Skin epidermis (tissue), 12 donors: ENCODE measurements at regions not wholly inside any gene's neighbourhood (a gene's known extent, or its start where the extent isn't known, plus 50 kb on each side); places are given as distances from the start of the nearest gene placed in this dataset.
"Not testable (repeated sequence)": the region's sequence is repeated elsewhere in the genome, so short reads cannot be mapped to it uniquely, and the experiment has no call there.

ENCODE experiments used
- H3K27ac ChIP-seq, 21 experiments: fragments of 200-600 bp; sonication (generic) in 11 of 21; one replicate each; pipeline ENCODE4 v1.5.0; 2020; ENCODE audit warnings: mild to moderate bottlenecking in 3 of 21, inconsistent platforms in 2 of 21, moderate library complexity in 2 of 21
- H3K4me3 ChIP-seq, 7 experiments: fragments of 200-600 bp; sonication (generic) in 2 of 7; one replicate each; pipeline ENCODE4 v1.5.0; 2020; ENCODE audit warnings: inconsistent platforms in 2 of 7, mild to moderate bottlenecking in 2 of 7, moderate library complexity in 1 of 7

DNA sequence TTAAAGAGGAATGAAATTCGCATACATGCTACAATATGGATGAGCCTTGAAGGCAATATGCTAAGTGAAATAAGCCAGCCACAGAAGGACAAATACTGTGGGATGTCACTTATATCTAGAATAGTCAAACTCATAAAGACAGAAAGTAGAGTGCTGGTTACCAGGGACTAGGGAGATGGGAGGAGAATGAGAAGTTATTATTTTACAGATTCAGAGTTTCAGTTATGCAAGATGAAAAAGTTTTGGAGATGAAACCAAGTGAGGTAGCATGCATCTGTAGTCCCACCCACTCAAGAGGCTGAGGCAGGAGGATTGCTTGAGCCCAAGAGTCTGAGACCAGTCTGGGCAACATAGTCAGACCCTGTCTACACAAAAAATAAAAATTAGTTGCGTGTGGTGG, 82.5 kb upstream of the ARID1B start:
- no peak overlapping the region for H3K27ac ChIP-seq
- no peak overlapping the region for H3K4me3 ChIP-seq

DNA sequence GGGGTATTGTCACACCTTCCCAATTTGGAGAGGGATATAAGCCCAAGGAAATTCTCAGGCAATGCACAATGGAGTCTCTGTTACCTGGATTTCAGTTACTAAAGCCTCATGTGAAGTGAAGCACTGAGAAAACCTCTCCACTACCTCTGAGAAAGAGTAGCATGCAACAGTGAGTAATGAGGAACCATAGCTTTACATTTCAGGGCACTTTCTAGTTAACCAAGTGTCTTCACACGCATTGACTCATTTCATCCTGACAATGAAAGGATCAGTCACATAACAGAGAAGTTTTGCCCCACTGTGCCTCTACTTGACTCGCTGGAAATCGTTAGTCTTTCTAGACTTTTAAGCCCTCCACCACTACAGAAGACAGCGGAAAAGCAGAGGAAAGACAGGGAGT, 86.2 kb upstream of the ARID1B start:
- Histone ChIP-seq H3K27ac (no peak overlapping the region), H3K4me3 (no peak overlapping the region)

DNA sequence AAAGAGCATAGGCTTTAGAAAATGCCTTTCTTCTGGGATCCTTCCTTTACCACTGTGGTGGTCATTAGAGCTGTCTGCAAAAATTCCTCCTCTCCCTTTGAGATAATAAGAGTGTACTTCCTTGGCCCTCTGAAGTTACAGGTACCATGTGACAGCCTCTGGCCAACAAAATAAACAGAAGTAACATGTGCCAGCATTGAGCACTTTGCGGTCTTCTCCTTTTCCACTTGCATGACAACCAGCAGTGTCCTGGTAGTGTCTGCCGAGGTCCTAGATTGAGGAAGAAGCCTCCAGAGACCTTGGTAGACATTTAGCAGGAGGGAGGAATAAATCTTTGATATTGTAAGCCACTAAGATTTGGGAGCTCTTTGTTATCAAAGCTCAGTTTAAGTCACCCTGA, 87.5 kb upstream of the ARID1B start:
- Histone ChIP-seq H3K4me3 (no peak overlapping the region), H3K27ac (no peak overlapping the region)

DNA sequence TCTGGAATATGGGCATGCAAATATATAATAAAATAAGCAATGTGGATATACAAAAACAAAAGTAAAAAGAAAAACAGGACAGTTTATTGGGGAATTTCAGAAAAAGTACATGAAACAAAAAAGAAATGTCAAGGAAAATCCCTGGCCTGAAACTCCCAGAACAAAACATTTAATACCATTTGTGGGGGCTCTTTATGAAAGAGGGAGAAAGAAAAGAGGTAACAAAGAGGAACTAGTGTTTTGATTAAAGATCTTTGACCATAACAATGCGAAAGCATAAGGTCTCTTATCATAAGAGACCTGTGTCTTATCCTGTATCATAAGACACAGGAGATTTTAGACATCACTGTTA, 88.6 kb upstream of the ARID1B start:
- H3K27ac ChIP-seq = peak overlapping the region in 15 of 21 experiments; percentile 72 to 99 (median 97)
- H3K4me3 ChIP-seq = no peak overlapping the region

DNA sequence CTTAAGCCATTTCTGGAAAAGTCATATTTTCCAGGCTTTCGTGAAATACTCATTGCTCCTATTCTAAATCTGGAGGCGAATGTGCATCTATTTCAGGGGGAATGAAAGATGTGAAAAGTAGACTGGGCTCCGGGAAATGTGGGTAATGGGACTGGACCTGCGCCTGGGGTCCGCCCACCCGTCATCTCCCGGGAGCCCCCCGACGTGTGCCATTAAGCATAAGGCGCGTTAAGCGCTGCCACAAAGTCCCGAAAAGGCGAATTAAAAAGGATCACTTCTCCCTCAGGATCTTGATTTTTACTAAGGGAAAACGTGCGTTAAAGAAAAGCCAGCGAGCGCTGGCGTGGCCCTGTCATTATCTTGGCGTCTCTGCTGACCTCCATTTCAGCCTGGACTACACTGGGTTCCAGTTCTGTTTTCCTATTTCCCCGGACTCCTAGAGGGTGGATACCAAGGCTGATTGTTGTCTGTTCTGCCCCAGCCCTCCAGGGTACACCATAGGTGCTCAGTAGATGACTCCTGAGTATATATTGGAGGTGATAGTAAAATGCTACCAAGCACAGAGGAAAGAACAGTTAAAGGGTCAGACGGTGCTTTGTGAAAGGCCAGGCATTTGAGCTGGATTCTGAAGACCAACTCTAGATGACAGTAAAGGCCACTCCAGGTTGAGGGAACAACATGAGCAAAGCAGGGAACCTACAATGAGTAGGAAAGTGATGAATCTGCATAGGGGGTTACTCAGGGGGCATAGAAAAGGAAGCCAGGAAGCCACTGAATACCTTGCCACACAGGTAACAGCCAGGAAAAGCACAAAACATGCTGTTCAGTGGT, 89.2 kb upstream of the ARID1B start:
- Histone ChIP-seq H3K27ac (peak overlapping the region; percentile 72 to 99 (median 93)), H3K4me3 (peak overlapping the region; percentile 49 to 72 (median 66))

DNA sequence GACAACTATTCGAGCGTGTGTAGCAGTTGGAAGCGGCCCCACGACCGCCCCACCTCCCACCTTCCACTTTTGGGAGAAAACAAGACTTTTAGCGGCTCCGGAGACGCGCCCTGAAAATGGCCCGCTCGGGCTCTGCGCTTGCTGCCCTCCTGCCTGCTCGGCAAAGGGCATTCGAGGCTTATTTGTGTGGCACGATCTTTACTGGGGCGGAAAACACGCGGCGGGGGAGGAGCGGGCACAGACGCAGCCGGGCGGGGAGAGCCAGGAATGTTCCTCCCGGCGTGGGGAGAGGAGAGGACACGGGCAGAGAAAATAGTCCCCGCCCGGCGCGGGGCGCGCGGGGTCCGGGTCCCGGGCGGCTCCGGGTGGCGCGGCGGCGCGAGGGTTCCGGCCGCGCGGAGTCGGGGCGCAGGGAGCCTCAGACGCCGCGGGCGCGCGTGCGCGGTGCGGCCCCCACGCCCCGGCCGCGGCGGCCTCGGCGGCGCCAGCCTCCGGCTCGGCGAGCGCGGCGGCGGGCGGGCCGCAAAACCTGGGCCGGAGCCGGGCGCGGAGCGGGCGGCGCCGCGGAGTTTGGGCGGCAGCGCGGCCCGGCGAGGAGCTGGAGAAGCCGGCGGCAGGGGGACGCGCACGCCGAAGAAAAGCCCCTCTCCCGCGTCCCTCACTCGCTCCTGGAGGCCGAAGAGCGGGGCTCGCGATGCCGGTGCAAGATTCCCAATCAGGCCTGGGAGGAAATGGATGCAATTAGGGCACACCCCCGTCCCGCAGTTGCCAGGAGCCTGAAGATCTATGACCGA, 90.0 kb upstream of the ARID1B start:
- peak overlapping the region; percentile 51 to 72 (median 66) for H3K4me3 ChIP-seq
- peak overlapping the region; percentile 78 to 99 (median 98) for H3K27ac ChIP-seq

DNA sequence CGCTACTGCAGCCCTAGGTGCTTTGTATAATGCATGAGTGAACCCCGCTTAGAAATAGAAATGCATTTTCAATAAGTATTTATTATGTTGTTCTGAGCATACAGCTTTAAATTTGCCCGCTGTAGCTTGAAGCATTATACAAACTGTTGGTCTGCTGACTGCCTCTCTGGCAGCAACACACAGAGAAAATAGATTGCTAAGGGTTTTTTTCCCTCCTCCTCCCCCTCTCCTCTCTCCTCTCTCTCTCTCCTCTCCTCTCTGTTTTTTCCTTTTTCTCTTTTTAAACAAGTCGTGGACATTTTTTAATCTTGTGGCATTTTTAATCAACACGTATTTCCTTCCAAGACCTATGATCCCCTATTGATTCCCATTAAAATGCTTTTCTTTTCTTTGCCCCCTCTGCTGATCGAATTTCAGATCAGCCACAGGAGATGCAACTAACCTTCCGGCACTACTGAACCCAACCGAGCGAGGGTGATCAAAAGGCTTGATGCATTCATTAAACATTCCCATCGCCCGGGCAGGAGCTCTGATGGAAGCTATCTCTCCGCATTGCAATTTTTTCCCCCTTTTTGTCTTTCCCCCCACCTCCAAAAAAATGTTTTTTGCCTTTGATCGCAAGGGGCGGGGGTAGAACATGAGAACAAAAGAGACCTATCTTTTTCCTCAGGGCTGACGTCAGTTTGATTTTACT, 90.7 kb upstream of the ARID1B start:
- Histone ChIP-seq H3K27ac (peak overlapping the region; percentile 75 to 99 (median 98)), H3K4me3 (peak overlapping the region; percentile 46 to 72 (median 66))

DNA sequence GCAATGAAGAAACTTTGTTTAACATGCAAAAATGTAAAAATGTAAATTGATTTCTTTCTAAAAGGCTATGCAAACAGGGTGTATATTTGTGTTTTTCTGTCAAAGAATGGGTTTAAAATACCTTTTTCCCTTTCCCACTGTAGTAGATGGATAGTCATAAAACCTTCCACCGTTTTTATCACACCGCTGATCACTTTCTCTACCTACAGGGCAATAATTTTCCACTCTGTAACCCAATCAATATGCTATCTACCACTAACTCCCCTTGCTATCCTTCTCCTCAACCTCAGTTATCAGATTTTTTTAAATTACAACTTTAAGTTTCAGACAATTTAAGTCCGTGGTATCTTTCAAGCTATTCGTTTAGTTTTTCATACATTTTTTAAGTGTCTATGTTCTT, 91.4 kb upstream of the ARID1B start:
- Histone ChIP-seq H3K27ac (peak overlapping the region in 20 of 21 experiments; percentile 91 to 99 (median 98)), H3K4me3 (peak overlapping the region in 6 of 7 experiments; percentile 46 to 69 (median 65))

DNA sequence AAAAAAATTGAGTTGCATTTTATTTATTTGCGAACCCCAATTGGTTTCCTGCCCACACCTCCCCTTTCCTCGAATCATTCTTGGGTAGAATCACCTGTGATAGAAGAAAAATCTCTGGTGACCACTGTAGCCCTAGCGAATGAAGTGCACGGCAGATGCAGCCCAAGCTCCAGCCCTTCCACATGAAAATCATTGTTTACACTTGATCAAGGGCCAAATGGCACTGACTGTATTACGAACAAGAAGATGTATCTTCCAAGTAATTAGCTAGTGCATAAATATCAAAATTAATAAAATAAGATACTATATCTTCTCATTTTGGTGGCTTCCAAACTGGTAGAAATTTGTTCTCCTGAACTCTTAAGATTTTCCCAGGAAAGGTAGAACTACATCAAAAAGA, 93.4 kb upstream of the ARID1B start:
- Histone ChIP-seq H3K4me3 (no peak overlapping the region), H3K27ac (no peak overlapping the region)

DNA sequence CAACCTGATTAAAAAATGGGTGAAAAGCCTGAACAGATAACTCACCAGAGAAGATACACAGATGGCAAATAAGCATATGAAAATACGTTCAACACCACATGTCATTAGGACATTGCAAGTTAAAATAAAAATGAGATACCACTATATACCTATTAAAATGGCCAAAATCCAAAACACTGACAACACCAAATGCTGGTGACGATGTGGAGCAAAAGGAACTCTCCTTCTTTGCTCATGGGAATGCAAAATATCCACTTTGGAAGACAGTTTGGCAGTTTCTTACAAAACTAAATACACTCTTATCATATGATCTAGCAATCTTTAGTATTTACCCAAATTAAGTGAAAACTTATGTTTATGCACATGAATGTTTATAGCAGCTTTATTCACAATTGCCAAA, 100.5 kb upstream of the ARID1B start:
- no peak overlapping the region for H3K27ac ChIP-seq
- H3K4me3 ChIP-seq = no peak overlapping the region

DNA sequence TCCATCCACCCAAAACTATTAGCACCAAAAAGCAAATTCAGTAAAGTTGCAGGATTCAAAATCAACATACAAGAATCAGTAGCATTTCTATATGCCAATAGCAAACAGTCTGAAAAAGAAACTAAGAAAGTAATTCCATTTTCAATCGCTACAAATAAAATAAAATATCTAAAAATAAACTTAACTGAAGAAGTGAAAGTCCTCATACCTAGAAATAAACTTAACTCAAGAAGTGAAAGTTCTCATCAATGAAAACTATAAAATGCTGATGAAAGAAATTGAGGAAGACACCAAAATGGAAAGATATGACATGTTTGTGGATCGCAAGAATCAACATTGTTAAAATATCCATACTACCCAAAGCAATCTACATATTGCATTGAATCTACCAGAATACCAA, 103.0 kb upstream of the ARID1B start:
- H3K4me3 ChIP-seq = no peak overlapping the region
- no peak overlapping the region for H3K27ac ChIP-seq

DNA sequence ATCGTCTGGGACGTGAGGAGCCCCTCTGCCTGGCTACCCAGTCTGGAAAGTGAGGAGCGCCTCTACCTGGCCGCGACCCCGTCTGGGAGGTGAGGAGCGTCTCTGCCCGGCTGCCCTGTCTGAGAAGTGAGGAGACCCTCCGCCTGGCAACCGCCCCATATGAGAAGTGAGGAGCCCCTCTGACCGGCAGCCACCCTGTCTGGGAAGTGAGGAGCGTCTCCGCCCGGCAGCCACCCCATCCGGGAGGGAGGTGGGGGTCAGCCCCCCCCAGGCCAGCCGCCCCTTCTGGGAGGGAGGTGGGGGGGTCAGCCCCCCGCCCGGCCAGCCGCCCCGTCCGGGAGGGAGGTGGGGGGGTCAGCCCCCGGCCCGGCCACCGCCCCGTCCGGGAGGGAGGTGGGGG, 107.1 kb upstream of the ARID1B start:
- H3K4me3 ChIP-seq, H3K27ac ChIP-seq: not testable (repeated sequence)

DNA sequence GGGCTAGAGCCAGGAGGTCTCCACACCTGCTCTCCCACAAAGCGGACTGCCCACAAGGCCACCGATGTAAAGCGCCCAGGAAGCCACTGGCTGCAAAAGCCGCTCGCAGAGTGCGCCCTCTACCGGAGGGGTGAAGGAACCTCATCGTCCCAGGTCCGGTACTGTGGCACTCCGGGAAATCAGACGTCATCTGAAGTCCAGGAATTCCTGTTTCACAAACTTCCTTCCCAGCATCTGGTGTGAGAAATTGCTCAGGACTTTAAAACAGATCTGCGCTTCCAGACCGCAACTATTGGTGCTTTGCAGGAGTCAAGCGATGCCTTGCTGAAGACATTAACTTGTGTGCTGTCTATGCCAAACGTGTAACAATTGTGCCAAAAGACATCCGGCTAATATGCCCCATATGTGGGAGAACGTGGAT, 115.1 kb upstream of the ARID1B start:
- H3K27ac ChIP-seq = no peak overlapping the region
- H3K4me3 ChIP-seq = no peak overlapping the region

DNA sequence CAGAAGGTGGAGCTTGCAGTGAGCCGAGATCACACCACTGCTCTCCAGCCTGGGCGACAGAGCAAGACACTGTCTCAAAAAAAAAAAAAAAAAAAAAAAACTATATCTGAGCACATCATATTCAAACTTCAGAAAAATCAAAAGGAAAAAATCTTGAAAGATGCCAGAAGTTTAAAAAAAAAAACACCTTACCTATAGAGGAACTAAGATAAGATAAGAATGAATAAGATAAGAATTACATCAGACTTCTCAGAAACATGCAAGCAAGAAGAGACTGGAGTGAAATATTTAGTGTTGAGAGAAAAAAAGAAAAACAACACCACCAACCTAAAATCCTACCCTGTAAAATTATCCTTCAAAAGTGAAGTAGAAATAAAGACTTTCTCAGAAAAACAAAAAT, 116.8 kb upstream of the ARID1B start:
- H3K27ac ChIP-seq = no peak overlapping the region
- no peak overlapping the region for H3K4me3 ChIP-seq

DNA sequence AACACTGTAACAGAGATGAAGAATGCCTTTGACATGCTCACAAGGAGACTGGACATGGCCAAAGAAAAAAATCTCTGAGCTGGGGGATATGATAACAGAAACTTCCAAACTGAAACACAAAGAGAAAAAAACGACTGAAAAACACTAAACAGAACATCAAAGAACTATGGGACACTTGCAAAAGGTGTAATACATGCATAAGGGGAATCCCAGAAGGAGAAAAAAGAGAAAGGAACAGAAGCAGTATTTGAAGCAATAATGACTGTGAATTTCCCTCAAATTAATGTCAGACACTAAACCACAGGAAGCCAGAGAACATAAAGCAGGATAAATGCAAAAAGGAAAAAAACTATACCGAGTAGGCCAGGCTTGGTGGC, 117.4 kb upstream of the ARID1B start:
- no peak overlapping the region for H3K4me3 ChIP-seq
- H3K27ac ChIP-seq = no peak overlapping the region

DNA sequence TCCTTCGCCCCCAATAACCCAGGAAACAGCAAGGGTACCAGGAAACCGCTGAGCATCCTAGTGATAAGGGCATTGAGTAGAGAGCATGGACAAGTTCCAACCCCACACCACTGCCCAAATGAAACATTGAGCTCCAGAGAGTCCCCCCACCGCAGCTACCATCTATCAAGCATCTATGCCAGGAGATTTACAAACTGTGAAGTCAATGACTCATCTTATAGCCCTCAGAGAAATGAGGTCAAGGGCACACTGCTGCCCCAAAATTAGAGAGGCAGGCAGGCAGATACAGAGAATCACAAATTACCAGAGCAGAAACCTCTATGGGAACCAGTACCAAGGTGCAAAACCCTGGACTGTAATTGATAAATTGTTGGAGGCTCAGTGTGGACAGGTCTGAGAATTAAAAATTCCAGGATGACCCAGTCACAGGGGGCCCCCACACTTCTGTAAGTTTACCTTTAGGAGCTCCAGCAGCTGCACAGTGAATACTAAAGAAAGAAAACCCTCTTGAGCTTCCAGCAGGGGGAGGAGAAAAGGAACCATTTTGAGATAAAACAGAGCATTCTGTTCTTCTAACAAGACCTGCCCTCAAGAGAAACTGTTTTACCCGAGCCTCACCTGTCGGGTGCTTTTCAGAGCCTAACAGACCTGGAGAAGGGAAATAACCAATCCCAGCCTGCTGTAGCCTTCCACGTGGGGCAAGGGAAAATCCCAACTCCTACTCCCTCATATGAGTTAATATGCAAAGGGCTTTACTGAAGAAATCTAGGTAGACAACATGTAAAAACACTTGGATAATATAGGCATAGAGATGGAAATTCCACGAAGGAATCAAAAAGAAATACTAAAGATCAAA, 118.0 kb upstream of the ARID1B start:
- Histone ChIP-seq H3K27ac (peak overlapping the region in 1 of 21 experiments; percentile 14), H3K4me3 (no peak overlapping the region)

DNA sequence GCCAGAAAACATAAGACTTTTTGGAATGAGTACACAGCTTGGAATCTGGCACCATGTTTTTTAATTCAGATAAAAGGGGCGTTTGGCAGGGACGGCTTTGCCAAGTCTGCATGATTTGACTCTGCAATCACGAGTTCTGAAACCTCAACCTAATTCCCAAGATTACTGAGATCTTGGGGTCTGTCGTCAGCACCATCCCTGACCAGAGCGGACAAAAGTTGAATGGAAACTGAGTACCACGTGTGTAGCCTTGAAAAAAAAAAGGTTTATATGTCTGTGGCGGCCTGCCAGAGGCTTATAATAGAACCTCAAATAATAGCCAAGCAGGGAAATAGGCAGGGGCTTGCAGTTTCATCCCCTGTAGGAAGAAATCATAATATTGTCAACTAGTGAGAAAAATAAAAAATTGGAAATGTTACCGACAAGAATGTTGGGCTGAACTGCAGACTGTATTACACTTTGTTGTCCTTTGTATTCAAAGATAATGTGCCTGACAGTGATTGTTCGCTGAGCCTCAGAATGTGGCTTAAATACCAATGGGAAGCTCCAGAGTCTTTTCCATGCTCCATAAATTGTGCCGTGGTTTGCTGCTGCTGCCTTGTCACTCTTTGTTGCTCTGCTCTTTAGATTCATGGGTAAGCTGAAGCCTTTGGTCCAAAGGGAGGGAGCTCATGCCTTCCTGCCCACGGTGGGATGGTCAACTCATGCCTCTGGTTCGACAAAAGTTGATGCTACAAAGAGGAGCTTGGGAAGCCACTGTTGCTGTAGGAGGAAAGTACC, 118.8 kb upstream of the ARID1B start:
- peak overlapping the region in 1 of 21 experiments; percentile 14 for H3K27ac ChIP-seq

DNA sequence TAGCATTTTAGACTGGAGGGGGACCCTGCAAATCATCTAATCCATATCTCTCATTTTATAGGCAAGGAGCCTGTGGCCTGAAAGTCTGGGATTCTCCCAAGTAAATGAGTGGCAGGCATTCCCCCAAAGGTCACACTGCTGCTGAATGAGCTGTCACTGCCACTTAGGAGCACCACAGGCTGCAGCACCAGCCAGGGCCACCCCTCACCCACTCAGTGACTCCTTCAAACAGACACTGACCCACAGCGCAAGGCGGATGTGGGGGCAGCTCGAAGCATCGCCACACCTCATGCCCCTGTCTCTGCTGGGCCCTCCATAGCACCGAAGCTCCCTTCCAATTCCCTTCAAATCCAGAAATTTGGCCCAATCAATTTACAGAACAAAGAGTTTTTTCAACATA, 119.9 kb upstream of the ARID1B start:
- H3K27ac ChIP-seq = no peak overlapping the region
- no peak overlapping the region for H3K4me3 ChIP-seq

More for the DNA sequence above, 118.8 kb upstream of the ARID1B start:
- no peak overlapping the region for H3K4me3 ChIP-seq
